Activated CD4-positive, alpha-beta T cell treated with anti-CD3 and anti-CD28 coated beads, Interleukin-2, amount 10 ng/mL, durations not matched to agents 24 days and 14 days (primary cell): ENCODE measurements at regions not wholly inside any gene's neighbourhood (a gene's known extent, or its start where the extent isn't known, plus 50 kb on each side); places are given as distances from the start of the nearest gene placed in this dataset.

Experiments
- DNase-seq: peaks from one replicate; pipeline ENCODE4 v3.0.0; 2022
- H3K27ac Mint-ChIP-seq: one replicate; pipeline ENCODE4 v1.8.0; 2022; ENCODE audit warnings: mild to moderate bottlenecking, mixed read lengths
- H3K27me3 Mint-ChIP-seq: one replicate; pipeline ENCODE4 v1.8.0; 2022; ENCODE audit warnings: mixed read lengths
- H3K36me3 Mint-ChIP-seq: one replicate; pipeline ENCODE4 v1.8.0; 2022; ENCODE audit warnings: low read depth, mild to moderate bottlenecking, mixed read lengths
- H3K4me1 Mint-ChIP-seq: one replicate; pipeline ENCODE4 v1.8.0; 2021; ENCODE audit warnings: mixed read lengths
- H3K4me3 Mint-ChIP-seq: one replicate; pipeline ENCODE4 v1.8.0; 2022; ENCODE audit warnings: mild to moderate bottlenecking, moderate library complexity, mixed read lengths
- H3K9me3 Mint-ChIP-seq: one replicate; pipeline ENCODE4 v1.8.0; 2021; ENCODE audit warnings: mixed read lengths
- intact Hi-C: fragments of 100-400 bp; cut with micrococcal nuclease; formaldehyde crosslinking; loops from one replicate; pipeline ENCODE4 v1.15.1; 2023

DNA sequence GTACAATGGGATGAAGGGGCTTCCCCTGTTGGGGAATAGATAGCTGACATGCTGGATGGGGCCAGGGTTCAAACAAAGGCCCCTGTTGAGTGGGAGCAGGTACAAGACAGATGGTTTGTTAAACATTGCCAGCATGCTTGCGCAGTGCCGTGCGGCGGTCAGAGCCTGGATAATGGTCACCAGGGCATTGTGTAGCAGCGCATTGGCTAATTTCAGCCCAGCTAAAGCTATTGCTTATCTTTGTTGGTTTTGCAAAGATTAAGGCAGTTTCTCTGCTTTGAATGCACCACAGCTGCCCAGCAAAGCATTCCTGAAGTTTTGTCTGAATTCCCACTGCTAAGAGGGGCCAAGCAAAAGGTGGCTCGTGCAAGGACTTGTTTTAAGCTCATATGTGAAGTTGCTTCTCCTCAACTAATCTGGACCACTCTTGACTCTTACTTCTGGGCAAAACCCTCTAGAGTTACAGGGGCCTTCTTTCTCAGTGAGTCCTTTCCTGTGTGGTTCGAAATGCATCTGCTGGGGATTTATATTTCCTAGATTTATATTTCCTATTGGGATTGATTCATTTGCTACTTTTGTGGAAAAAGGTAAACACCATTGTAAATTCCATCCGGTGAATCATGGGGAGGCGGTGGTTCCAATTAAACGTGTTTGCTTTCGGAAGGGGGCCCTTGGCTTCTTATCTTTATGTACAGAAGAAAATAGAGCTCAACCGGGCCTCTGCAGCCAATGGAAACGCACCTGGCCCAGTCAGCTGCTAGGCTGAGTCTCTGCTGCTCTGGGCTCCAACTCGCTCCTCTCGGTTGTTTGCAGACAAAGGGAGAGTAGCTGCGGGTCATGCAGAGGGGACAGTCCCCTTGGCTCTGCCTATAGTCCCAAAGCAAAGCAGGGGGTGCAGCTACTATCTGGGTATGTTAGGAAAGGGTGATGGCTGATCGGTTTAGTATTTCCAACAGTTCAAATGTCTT is 72.1 kb downstream of the FOXA2 start:
- Mint-ChIP-seq H3K27ac (no peak overlapping the region), H3K4me1 (no peaks in the 10 kb centered on the region), H3K36me3 (no peaks in the 10 kb centered on the region), H3K9me3 (no peaks in the 10 kb centered on the region), H3K4me3 (no peak overlapping the region), H3K27me3 (no peaks in the 10 kb centered on the region)
- intact Hi-C loops: no loop called here
- DNase-seq: no peak

DNA sequence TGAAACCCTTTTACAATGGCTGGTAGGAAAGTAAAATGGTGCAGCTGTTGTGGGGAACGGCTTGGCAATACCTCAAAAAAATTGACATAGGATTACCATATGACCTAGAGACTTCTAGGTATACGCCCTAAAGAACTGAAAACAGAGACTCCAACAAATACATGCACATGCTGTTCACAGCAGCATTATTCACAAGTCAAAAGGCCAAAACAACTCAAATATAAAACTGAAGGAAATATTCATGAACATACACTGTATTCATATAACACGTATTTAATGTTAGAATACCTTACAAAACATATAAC is 74.6 kb downstream of the FOXA2 start:
- DNase-seq: no peak
- no peaks in the 10 kb centered on the region for H3K27me3 Mint-ChIP-seq
- H3K9me3 Mint-ChIP-seq: no peaks in the 10 kb centered on the region
- no peak overlapping the region for H3K4me3 Mint-ChIP-seq
- no peaks in the 10 kb centered on the region for H3K36me3 Mint-ChIP-seq
- no peak overlapping the region for H3K27ac Mint-ChIP-seq
- H3K4me1 Mint-ChIP-seq: no peaks in the 10 kb centered on the region
- intact Hi-C loops: no loop called here

DNA sequence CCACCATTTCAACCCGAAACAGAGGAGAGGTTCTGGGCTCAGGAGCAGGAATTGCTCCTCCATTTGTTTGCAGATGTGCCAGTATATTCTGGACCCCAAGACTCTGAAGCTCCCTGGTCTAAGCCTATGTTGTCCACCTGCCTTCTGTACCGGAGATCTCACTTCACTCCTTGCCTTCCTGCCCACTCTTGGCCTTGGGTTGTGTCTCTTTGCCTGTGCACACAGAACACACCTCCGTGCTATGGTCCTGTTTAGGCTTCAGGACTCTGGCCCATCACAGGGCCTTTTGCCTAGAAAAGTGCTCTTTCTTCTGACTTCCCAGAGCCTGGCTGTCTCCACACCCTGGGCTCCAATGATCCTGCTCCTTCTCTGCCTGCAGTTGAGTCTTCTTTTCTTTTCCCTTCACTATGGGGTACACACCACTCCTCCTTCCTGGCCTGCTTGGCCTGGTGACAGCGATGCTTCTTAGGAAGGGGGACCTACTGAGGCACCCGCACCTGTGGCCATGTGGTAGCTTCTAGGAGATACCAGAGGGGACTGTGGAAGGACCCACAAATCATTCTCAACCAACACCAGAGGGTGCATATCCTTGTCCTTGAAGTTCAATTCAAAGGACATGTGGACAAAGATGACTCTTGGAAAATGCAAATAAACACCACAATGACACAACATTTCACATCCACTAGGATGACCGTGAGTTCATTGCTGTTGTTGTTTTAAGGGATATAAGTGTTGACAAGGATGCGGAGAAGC is 75.1 kb downstream of the FOXA2 start:
- no peaks in the 10 kb centered on the region for H3K36me3 Mint-ChIP-seq
- no peaks in the 10 kb centered on the region for H3K27me3 Mint-ChIP-seq
- intact Hi-C loops: no loop called here
- H3K4me1 Mint-ChIP-seq: no peaks in the 10 kb centered on the region
- no peak overlapping the region for H3K27ac Mint-ChIP-seq
- H3K4me3 Mint-ChIP-seq: no peak overlapping the region
- DNase-seq: no peak
- H3K9me3 Mint-ChIP-seq: no peaks in the 10 kb centered on the region

DNA sequence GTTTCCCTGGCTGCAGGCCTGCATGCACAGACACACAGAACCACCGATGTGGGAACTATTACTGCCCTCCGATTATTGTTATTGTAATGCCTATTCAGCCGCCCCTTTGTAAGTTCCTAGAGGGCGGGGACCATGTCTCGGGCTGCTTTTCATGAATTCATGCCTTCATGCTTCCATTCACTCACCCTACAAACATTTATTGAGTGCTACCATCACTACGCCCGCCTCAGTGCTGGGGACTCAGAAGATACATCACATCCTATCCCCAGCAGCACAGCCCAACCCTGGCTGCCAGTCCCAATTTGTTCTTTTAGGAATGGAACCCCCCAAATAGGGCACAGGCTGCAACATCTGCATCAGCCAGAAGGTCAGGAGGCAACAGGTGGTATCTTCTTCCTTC is 75.9 kb downstream of the FOXA2 start:
- Mint-ChIP-seq H3K27ac (no peak overlapping the region), H3K4me1 (no peaks in the 10 kb centered on the region), H3K36me3 (no peaks in the 10 kb centered on the region), H3K9me3 (no peaks in the 10 kb centered on the region), H3K27me3 (no peaks in the 10 kb centered on the region), H3K4me3 (no peak overlapping the region)
- no peak for DNase-seq
- intact Hi-C loops: no loop called here

DNA sequence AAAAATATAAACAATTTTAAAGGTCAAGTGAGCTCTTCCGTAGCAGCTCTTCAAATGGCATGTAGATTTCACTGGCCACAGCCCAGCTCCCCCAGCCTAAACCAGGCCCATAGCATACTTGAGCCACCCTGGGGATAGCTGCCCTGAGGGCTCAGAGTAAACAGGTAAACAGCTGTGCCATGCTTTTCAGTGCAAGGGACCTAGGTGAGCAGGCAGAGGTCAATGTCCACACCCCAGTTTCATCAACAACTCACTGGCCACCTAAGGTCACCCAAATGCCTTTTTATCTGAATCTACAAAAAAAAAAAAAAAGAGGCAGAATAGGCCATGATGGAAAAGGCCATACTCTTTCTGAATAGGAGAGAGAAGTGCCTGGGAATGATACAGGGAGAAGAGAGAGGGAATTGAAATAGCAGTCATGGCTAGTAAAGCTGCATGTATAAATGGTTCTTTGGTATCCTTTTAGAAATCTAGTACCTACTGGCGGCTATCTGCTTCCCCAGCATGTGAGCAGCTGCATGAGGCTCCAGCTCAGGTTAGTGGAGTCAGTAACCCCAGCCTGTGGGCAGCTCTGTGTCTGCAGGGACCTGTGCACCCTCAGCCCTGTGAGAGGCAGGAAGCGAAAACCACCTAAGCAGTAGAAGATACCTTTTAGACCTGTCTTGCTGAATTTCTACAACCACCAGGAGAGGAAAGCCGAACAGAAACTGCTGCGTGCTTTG is 77.0 kb downstream of the FOXA2 start:
- no peaks in the 10 kb centered on the region for H3K9me3 Mint-ChIP-seq
- no peaks in the 10 kb centered on the region for H3K36me3 Mint-ChIP-seq
- DNase-seq: no peak
- no peaks in the 10 kb centered on the region for H3K27me3 Mint-ChIP-seq
- intact Hi-C loops: no loop called here
- no peak overlapping the region for H3K27ac Mint-ChIP-seq
- H3K4me1 Mint-ChIP-seq: no peaks in the 10 kb centered on the region
- H3K4me3 Mint-ChIP-seq: no peak overlapping the region

DNA sequence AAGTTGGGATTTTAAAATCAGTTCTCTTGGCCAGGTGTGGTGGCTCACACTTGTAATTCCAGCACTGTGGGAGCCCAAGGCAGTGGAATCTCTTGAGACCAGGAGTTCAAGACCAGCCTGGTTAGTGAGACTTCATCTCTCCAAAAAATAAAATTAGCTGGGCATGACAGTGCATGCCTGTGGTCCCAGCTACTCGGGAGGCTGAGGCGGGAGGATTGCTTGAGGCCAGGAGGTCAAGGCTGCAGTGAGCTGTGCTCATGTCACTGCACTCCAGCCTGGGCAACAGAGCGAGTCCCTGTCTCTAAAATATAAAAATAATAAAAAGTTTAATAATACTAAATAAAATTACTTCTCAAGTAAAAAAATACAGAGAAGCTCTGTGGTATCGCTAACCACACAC is 77.5 kb downstream of the FOXA2 start:
- Mint-ChIP-seq H3K27me3 (no peaks in the 10 kb centered on the region), H3K36me3 (no peaks in the 10 kb centered on the region), H3K4me3 (no peak overlapping the region), H3K27ac (no peak overlapping the region), H3K9me3 (no peaks in the 10 kb centered on the region), H3K4me1 (no peaks in the 10 kb centered on the region)
- intact Hi-C loops: no loop called here
- no peak for DNase-seq

DNA sequence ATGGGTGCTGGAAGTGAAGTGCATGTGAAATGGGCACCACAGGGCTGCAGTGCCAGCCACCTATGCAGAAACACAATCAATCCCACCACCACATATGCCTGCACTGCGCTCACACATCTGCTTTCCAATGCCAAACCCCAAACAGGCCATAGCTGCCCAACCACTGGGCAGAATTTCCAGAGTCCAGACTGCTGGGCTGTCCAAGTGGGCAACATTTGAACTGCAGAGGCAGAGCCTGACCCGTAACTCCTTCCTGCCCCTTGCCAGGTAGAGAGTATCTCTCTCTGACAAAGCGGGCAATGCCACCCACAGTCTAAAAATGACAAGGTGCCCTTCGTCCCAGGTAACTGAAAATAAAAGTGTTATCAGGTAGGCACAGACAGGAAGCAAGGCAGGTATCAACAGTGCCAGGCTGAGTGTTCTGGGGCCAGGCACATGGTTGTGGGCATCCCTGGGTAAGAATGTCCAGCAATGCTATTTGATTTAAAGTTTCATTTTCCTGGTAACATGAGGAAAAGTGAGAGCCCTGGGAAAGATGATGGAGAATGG is 79.5 kb downstream of the FOXA2 start:
- H3K4me3 Mint-ChIP-seq: no peak overlapping the region
- DNase-seq: no peak
- intact Hi-C loops: no loop called here
- no peak overlapping the region for H3K27ac Mint-ChIP-seq
- H3K4me1 Mint-ChIP-seq: no peaks in the 10 kb centered on the region
- H3K36me3 Mint-ChIP-seq: no peaks in the 10 kb centered on the region
- no peaks in the 10 kb centered on the region for H3K27me3 Mint-ChIP-seq
- H3K9me3 Mint-ChIP-seq: no peaks in the 10 kb centered on the region

DNA sequence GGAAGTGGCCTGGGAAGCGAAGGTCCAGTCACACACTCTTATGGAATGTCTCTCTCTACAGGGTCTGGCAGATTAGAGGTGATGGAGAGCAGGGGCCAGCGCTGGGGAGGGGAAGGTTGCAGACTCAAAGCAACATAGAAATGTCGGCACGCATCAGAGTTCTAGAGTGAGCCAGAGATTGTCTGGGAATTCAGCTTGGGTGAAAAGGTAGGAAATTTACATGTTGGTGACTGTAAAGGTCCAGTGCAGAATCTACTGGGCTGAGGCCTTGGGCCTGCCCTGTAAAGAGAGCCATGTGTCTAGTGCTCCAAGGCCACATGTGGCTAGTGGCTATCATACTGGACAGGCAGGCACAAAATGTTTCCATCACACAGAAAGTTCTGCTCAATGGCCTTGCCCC is 80.8 kb downstream of the FOXA2 start:
- DNase-seq: no peak
- H3K4me1 Mint-ChIP-seq: no peaks in the 10 kb centered on the region
- intact Hi-C loops: no loop called here
- no peaks in the 10 kb centered on the region for H3K9me3 Mint-ChIP-seq
- H3K4me3 Mint-ChIP-seq: no peak overlapping the region
- no peaks in the 10 kb centered on the region for H3K36me3 Mint-ChIP-seq
- no peaks in the 10 kb centered on the region for H3K27me3 Mint-ChIP-seq
- no peak overlapping the region for H3K27ac Mint-ChIP-seq

DNA sequence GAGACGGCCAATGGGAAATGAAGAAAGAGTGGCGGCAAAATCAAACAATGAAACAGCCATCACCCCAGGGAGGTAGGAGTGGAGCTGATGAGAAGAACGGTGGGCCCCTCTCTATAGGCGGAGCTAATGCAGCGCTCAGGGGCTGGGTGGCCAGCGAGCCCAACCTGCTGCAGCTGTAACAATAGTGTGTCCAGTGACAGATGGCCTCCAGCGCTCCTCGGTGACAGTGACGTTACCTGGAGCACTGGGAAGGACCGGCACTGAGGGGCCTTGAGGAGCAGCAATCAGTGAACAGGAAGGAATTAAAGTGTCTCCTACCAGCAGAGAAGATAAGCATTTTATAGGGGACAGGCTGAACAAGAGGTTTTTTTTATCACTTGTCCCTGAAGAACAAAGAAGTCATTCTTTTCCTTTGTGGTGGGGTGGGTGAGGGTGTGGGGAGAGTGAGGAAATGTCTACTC is 81.6 kb downstream of the FOXA2 start:
- Mint-ChIP-seq H3K27ac (no peak overlapping the region), H3K36me3 (no peaks in the 10 kb centered on the region), H3K27me3 (no peaks in the 10 kb centered on the region), H3K9me3 (no peaks in the 10 kb centered on the region), H3K4me1 (no peaks in the 10 kb centered on the region), H3K4me3 (no peak overlapping the region)
- intact Hi-C loops: no loop called here
- DNase-seq: no peak

DNA sequence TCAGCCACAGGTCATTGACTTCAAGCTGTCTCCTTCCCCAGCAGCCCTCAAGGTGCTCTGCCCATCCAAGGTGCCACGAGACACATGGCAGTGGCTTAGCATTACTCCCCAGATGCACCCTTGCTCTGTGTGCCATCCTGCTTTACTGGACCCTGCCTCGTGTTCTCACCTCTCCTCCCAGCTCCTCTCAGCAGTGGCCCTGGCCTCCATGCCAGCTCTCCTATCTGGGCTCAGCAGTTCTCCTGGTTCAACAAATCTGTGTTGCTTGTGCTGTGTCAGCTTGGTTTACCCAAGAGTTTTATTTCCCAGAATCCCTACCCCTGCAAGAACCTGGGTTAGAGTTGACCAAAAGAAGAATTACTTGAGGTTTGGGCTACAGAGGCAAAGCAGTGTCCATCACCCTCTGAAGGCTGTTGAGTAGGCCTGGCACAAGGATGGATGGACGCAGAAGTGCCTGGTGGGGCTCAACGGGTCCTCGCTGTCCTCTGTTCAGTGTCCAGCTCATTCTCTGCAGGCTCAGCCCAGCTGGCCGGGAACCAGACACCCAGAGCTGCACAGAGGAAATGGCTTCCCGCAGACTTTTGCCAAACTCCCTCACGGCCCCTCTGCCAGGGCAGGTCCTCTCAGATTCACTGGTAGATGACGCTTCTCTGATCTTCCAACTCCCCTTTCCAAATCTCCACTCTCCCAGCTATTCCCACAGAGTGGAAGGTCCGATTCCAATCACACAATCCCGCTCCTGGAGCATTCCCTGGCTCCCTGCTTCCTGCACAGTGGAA is 82.6 kb downstream of the FOXA2 start:
- Mint-ChIP-seq H3K4me1 (no peaks in the 10 kb centered on the region), H3K27me3 (no peaks in the 10 kb centered on the region), H3K9me3 (no peaks in the 10 kb centered on the region), H3K36me3 (no peaks in the 10 kb centered on the region), H3K27ac (no peak overlapping the region), H3K4me3 (no peak overlapping the region)
- intact Hi-C loops: no loop called here
- no peak for DNase-seq

DNA sequence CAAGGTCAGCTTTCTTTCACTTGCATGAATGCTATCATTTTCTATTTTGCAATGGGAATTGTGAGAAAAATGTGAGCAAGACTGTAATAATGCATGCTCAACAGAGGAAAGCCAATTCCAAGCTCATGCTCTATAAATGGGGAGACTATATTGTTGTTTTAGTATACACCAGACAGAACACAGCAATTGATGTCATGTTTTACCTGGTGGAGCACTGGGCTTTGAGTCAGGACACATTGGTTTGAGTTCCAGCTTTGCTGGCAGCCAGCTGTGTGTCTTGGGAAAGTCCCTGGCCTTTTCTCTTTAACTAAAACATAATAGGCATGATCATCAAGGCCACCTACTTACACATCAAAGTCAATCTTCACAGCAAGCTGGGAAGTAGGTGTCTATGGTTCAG is 83.3 kb downstream of the FOXA2 start:
- no peaks in the 10 kb centered on the region for H3K27me3 Mint-ChIP-seq
- H3K9me3 Mint-ChIP-seq: no peaks in the 10 kb centered on the region
- no peaks in the 10 kb centered on the region for H3K36me3 Mint-ChIP-seq
- no peak overlapping the region for H3K4me3 Mint-ChIP-seq
- no peak overlapping the region for H3K27ac Mint-ChIP-seq
- intact Hi-C loops: no loop called here
- DNase-seq: no peak
- H3K4me1 Mint-ChIP-seq: no peaks in the 10 kb centered on the region

DNA sequence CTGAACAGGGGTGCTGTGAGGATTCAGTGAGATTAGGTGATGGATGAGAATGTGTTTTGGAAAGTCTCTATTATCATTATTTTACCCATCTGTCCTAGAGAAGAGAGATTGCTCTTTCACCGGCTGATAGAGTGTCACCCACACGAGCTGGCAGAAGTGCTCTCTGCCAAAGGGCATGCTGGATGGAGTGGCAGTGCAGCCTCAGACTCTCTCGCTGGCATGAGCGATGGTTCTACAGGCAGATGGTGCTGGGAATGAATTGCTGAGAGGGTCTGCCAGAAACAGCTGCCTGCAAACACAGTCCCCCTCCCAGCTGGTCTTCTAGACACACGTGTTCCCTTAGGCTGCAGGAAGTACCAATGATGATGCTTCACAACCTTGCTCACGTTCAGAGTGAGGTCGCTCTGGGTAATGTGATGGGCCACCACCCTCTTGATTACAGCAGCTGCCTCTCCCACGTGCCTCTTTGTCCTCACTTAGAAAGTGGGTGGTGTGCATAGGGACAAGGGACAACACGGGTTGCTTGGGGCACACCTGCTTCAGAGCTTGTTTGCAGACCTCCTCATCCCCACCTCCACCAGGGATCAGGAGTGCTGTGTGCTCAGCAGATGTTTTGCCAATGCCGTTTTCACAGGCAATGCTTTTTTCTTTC is 84.7 kb downstream of the FOXA2 start:
- Mint-ChIP-seq H3K27ac (no peak overlapping the region), H3K9me3 (no peaks in the 10 kb centered on the region), H3K36me3 (no peaks in the 10 kb centered on the region), H3K4me3 (no peak overlapping the region), H3K4me1 (no peaks in the 10 kb centered on the region), H3K27me3 (no peaks in the 10 kb centered on the region)
- no peak for DNase-seq
- intact Hi-C loops: no loop called here

DNA sequence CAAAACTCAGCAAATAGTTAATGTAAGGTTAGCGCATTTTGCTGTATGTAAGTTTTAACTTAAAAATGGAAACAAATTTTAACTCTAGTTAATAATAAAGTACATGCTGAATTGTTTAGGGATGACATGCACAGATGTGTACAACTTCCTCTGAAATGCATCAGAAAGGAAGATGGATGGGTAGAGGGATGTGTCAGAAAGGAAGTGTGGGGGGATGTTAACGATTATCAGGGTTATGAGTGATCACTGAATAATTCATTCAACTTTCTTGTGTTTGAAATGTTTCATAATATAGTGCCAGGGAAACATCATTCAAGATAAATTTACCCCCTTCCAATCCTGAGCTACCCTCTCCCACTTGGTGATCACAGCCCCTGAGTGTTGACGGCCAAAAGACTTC is 87.6 kb downstream of the FOXA2 start:
- no peak overlapping the region for H3K4me3 Mint-ChIP-seq

More for the DNA sequence above, 87.6 kb downstream of the FOXA2 start:
- no peak for DNase-seq
- no peaks in the 10 kb centered on the region for H3K27me3 Mint-ChIP-seq
- H3K9me3 Mint-ChIP-seq: no peaks in the 10 kb centered on the region
- intact Hi-C loops: no loop called here
- no peak overlapping the region for H3K27ac Mint-ChIP-seq
- no peaks in the 10 kb centered on the region for H3K36me3 Mint-ChIP-seq
- H3K4me1 Mint-ChIP-seq: no peaks in the 10 kb centered on the region
